ENCODE measurements at regions not wholly inside any gene's neighbourhood (a gene's known extent, or its start where the extent isn't known, plus 50 kb on each side); places are given as distances from the start of the nearest gene placed in this dataset.

GRCh38 chr21:27061770-27062169 is 94.9 kb upstream of the ADAMTS5 start:
- no TSS peak for BruUV-seq (replicated peaks)
- H3K4me3 ChIP-seq (replicated peaks in 1 of 3; ENCODE audit: insufficient read depth in 1 of 3, low read depth in 1 of 3, low read length in 3 of 3): no peak overlapping the region
- no peak overlapping the region for H2AFZ ChIP-seq (ENCODE audit: low read depth, low read length)
- DNase-seq (ENCODE audit: low read depth, low spot score) (no peak), FAIRE-seq (no peak)
- H3K9me1 ChIP-seq (replicated peaks; ENCODE audit: control insufficient read depth, extremely low read depth, insufficient read depth, low read length): no peaks in the 10 kb centered on the region
- H3K4me1 ChIP-seq (ENCODE audit: control insufficient read depth, extremely low read depth, insufficient read depth, low read length): no peaks in the 10 kb centered on the region
- no peak overlapping the region for H3K9ac ChIP-seq (replicated peaks; ENCODE audit: extremely low read depth, insufficient read depth, low read length)
- ChIA-PET POLR2A (no interaction called here), CTCF (no interaction called here)
- no peak overlapping the region for H3K4me2 ChIP-seq (ENCODE audit: insufficient read depth, low read length)
- H3K9me3 ChIP-seq (replicated peaks; ENCODE audit: control insufficient read depth, insufficient read depth, low read length): no peaks in the 10 kb centered on the region
- no peaks in the 10 kb centered on the region for H3K36me3 ChIP-seq (ENCODE audit: control insufficient read depth in 2 of 2, extremely low read depth in 1 of 2, insufficient read depth in 2 of 2, low read length in 2 of 2)
- dilution Hi-C loops (cut with MboI; ENCODE audit: extremely low pct_ligation_motif_present, low sequenced_read_pairs): no loop called here
- no peak overlapping the region for H3K27ac ChIP-seq (ENCODE audit: insufficient read depth, low read depth, low read length)
- intact Hi-C loops (cut with micrococcal nuclease): no loop called here
- no peaks in the 10 kb centered on the region for H4K20me1 ChIP-seq (replicated peaks; ENCODE audit: control insufficient read depth, extremely low read depth, insufficient read depth, low read length)
- no peaks in the 10 kb centered on the region for H3K79me2 ChIP-seq (ENCODE audit: control insufficient read depth, insufficient read depth, low read length)
- TF ChIP-seq GATA2 (IDR thresholded peaks at IDR 0.05; ENCODE audit: insufficient read depth, insufficient read length, low read depth, low read length) (no peak), EZH2 (IDR thresholded peaks at IDR 0.05; ENCODE audit: borderline replicate concordance, low read depth, low read length, severe bottlenecking) (no peak), MYC (IDR thresholded peaks at IDR 0.05; ENCODE audit: low read depth, low read length) (no peak), POLR2AphosphoS5 (IDR thresholded peaks at IDR 0.05; ENCODE audit: insufficient read depth, low read depth, low read length) (no peak), MAX (IDR thresholded peaks at IDR 0.05; ENCODE audit: insufficient read depth, insufficient read length) (no peak), JUN (IDR thresholded peaks at IDR 0.05; ENCODE audit: borderline replicate concordance, insufficient read depth, insufficient read length, low read depth) (no peak), FOS (IDR thresholded peaks at IDR 0.05; ENCODE audit: borderline replicate concordance, insufficient read depth, low read length) (no peak), POLR2A (IDR thresholded peaks at IDR 0.05; ENCODE audit: low read depth, low read length) (no peak), CTCF (IDR thresholded peaks at IDR 0.05; ENCODE audit: extremely low read depth in 1 of 2, insufficient read depth in 1 of 2, low read depth in 1 of 2, low read length in 2 of 2) (no peak)
- H3K27me3 ChIP-seq (ENCODE audit: control insufficient read depth in 2 of 2, insufficient read depth in 2 of 2, low read length in 2 of 2): no peaks in the 10 kb centered on the region
